Tibial nerve (tissue), 4 donors: ENCODE measurements at regions not wholly inside any gene's neighbourhood (a gene's known extent, or its start where the extent isn't known, plus 50 kb on each side); places are given as distances from the start of the nearest gene placed in this dataset.

Experiments used
- EP300 ChIP-seq, 2 donors: sonication (generic); formaldehyde crosslinking; IDR thresholded peaks; one replicate each; pipeline ENCODE4 v1.6.1; 2017; ENCODE audit warnings: antibody characterized with exemption in 2 of 2, mild to moderate bottlenecking in 1 of 2
- TF ChIP-seq, protein P1 (sequence below), 5 experiments: fragments of 200-600 bp in 3 of 5; fragments of 450-650 bp in 2 of 5; sonication (generic) in 3 of 5; IDR thresholded peaks; one replicate each; pipeline ENCODE4 v1.5.1; 2016 to 2019; ENCODE audit warnings: antibody characterized with exemption in 5 of 5, mild to moderate bottlenecking in 3 of 5, moderate library complexity in 2 of 5

DNA sequence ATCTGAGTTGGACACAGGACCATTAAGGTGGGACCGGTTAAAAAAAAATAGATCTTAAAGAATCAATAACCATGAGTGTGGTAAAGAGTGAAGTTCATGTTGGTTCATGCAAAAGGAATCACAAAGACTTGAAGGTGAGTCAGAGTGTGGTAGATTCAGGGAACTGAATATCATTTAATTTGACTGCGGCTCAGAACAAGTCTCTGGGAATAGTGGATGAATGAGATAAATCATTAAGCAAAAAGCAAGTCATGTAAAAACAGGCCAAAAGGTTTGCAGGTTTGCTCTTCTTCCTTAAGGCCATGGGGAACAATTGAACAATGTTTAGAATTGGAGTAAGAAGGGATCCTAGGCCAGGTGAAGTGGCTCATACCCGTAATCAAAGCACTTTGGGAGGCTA lies 385.8 kb downstream of the ETV1 start:
- TF ChIP-seq, protein P1, sequence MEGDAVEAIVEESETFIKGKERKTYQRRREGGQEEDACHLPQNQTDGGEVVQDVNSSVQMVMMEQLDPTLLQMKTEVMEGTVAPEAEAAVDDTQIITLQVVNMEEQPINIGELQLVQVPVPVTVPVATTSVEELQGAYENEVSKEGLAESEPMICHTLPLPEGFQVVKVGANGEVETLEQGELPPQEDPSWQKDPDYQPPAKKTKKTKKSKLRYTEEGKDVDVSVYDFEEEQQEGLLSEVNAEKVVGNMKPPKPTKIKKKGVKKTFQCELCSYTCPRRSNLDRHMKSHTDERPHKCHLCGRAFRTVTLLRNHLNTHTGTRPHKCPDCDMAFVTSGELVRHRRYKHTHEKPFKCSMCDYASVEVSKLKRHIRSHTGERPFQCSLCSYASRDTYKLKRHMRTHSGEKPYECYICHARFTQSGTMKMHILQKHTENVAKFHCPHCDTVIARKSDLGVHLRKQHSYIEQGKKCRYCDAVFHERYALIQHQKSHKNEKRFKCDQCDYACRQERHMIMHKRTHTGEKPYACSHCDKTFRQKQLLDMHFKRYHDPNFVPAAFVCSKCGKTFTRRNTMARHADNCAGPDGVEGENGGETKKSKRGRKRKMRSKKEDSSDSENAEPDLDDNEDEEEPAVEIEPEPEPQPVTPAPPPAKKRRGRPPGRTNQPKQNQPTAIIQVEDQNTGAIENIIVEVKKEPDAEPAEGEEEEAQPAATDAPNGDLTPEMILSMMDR (IDR thresholded peaks at IDR 0.05) = no peak
- no peak for TF ChIP-seq EP300 (IDR thresholded peaks at IDR 0.05)
